ENCODE measurements at regions not wholly inside any gene's neighbourhood (a gene's known extent, or its start where the extent isn't known, plus 50 kb on each side); places are given as distances from the start of the nearest gene placed in this dataset.
"Not testable (repeated sequence)": the region's sequence is repeated elsewhere in the genome, so short reads cannot be mapped to it uniquely, and the experiment has no call there.

GRCh38 chr1:187682112-187682511, 853.4 kb downstream of the PLA2G4A start:
- WGBS (ENCODE audit: insufficient coverage, low lambda C conversion rate) = no CpG with 5 or more reads among the region's 2 CpGs
- Histone ChIP-seq H3K27ac (ENCODE audit: low read length) (no peak overlapping the region), H3K4me1 (ENCODE audit: control insufficient read depth, insufficient read depth, low read length) (no peaks in the 10 kb centered on the region), H3K36me3 (ENCODE audit: control insufficient read depth, insufficient read depth, low read length) (no peaks in the 10 kb centered on the region), H3K9me3 (ENCODE audit: control insufficient read depth, low read depth, low read length) (no peaks in the 10 kb centered on the region), H3K4me3 (ENCODE audit: low read length) (no peak overlapping the region), H3K27me3 (ENCODE audit: control insufficient read depth, insufficient read depth, low read length) (no peaks in the 10 kb centered on the region)
- no peak for DNase-seq

GRCh38 chr1:187685333-187685732, 856.6 kb downstream of the PLA2G4A start:
- Histone ChIP-seq H3K36me3 (ENCODE audit: control insufficient read depth, insufficient read depth, low read length) (no peaks in the 10 kb centered on the region), H3K9me3 (ENCODE audit: control insufficient read depth, low read depth, low read length) (no peaks in the 10 kb centered on the region), H3K27ac (ENCODE audit: low read length) (no peak overlapping the region), H3K4me1 (ENCODE audit: control insufficient read depth, insufficient read depth, low read length) (no peaks in the 10 kb centered on the region), H3K4me3 (ENCODE audit: low read length) (no peak overlapping the region), H3K27me3 (ENCODE audit: control insufficient read depth, insufficient read depth, low read length) (no peaks in the 10 kb centered on the region)
- no peak for DNase-seq

- no peaks in the 10 kb centered on the region for H3K9me3 ChIP-seq (ENCODE audit: control insufficient read depth, low read depth, low read length)
- no peaks in the 10 kb centered on the region for H3K36me3 ChIP-seq (ENCODE audit: control insufficient read depth, insufficient read depth, low read length)
- no peak overlapping the region for H3K27ac ChIP-seq (ENCODE audit: low read length)
- no peak for DNase-seq
- no peak overlapping the region for H3K4me3 ChIP-seq (ENCODE audit: low read length)
- H3K27me3 ChIP-seq (ENCODE audit: control insufficient read depth, insufficient read depth, low read length) = no peaks in the 10 kb centered on the region
- H3K4me1 ChIP-seq (ENCODE audit: control insufficient read depth, insufficient read depth, low read length) = no peaks in the 10 kb centered on the region
These were observed 860.4 kb downstream of the PLA2G4A start for GRCh38 chr1:187689129-187689528.

DNA sequence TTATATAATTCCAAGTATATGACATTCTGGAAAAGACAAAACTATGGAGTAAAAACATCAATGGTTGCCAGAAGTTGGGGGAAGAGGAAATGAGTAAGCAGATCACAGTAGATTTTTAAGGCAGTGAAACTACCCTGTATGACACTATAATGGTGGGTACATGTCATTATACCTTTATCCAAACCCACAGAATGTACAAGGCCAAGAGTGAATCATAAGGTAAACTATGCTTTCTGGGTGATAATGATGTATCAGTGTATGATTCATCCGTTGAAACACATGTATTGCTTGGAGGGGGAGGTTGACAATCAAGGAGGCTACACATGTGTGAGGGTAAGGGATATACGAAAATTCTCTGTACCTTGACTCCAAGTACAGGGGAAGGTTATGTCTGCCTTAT, 862.7 kb downstream of the PLA2G4A start:
- H3K27ac ChIP-seq (ENCODE audit: low read length) = no peak overlapping the region
- no CpG with 5 or more reads among the region's 2 CpGs for WGBS (ENCODE audit: insufficient coverage, low lambda C conversion rate)
- H3K4me1 ChIP-seq (ENCODE audit: control insufficient read depth, insufficient read depth, low read length) = no peaks in the 10 kb centered on the region
- H3K27me3 ChIP-seq (ENCODE audit: control insufficient read depth, insufficient read depth, low read length) = no peaks in the 10 kb centered on the region
- H3K9me3 ChIP-seq (ENCODE audit: control insufficient read depth, low read depth, low read length) = no peaks in the 10 kb centered on the region
- H3K4me3 ChIP-seq (ENCODE audit: low read length) = no peak overlapping the region
- DNase-seq = no peak
- H3K36me3 ChIP-seq (ENCODE audit: control insufficient read depth, insufficient read depth, low read length) = no peaks in the 10 kb centered on the region

DNA sequence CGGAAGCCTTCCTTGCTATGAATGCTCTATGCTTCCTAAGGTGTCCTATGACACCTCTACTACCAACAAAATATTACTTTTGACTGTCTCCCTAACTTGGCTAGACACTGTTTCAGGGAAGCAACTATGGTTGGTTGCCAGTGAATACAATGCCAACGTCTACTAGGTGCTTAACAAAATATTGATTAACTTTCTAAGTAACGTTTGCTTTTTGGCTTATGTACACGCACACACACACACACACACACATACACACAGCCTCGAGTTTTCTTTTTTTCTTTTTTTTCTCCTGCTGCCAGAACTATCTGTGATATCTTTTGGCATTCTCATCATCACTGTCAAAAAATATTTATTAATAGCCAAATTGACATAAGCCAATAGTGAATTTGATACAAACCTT, 864.0 kb downstream of the PLA2G4A start:
- no peaks in the 10 kb centered on the region for H3K4me1 ChIP-seq (ENCODE audit: control insufficient read depth, insufficient read depth, low read length)
- no peaks in the 10 kb centered on the region for H3K27me3 ChIP-seq (ENCODE audit: control insufficient read depth, insufficient read depth, low read length)
- no peak for DNase-seq
- no CpG with 5 or more reads among the region's 5 CpGs for WGBS (ENCODE audit: insufficient coverage, low lambda C conversion rate)
- H3K36me3 ChIP-seq (ENCODE audit: control insufficient read depth, insufficient read depth, low read length) = no peaks in the 10 kb centered on the region
- H3K27ac ChIP-seq (ENCODE audit: low read length) = no peak overlapping the region
- no peak overlapping the region for H3K4me3 ChIP-seq (ENCODE audit: low read length)
- no peaks in the 10 kb centered on the region for H3K9me3 ChIP-seq (ENCODE audit: control insufficient read depth, low read depth, low read length)

DNA sequence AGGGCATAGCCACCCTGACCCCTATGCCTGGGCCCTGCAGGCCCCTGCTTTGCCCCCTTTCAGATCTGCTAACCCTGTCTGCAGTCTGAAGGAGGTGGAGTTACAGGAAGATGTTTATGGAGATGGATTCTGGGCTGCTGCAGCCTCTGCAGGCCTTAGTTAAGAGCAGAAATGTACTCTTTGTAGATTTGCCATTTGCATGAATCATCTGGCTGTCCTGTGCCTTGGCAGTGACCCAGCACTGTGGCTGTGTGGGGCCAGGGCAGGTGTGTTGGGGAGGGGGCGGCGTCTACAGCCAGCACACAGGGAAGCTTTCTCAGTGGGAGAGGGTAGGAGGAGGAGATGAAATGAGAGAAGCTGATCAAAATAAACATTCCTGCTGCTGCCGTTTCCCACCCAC, 867.3 kb downstream of the PLA2G4A start:
- no peaks in the 10 kb centered on the region for H3K36me3 ChIP-seq (ENCODE audit: control insufficient read depth, insufficient read depth, low read length)
- DNase-seq = no peak
- H3K27ac ChIP-seq (ENCODE audit: low read length) = no peak overlapping the region
- no peak overlapping the region for H3K4me3 ChIP-seq (ENCODE audit: low read length)
- no peaks in the 10 kb centered on the region for H3K9me3 ChIP-seq (ENCODE audit: control insufficient read depth, low read depth, low read length)
- no peaks in the 10 kb centered on the region for H3K4me1 ChIP-seq (ENCODE audit: control insufficient read depth, insufficient read depth, low read length)
- no CpG with 5 or more reads among the region's 3 CpGs for WGBS (ENCODE audit: insufficient coverage, low lambda C conversion rate)
- H3K27me3 ChIP-seq (ENCODE audit: control insufficient read depth, insufficient read depth, low read length) = no peaks in the 10 kb centered on the region

- not testable (repeated sequence) for H3K27me3 ChIP-seq (ENCODE audit: control insufficient read depth, insufficient read depth, low read length); H3K9me3 ChIP-seq (ENCODE audit: control insufficient read depth, low read depth, low read length); DNase-seq; H3K27ac ChIP-seq (ENCODE audit: low read length); H3K4me1 ChIP-seq (ENCODE audit: control insufficient read depth, insufficient read depth, low read length); H3K36me3 ChIP-seq (ENCODE audit: control insufficient read depth, insufficient read depth, low read length); H3K4me3 ChIP-seq (ENCODE audit: low read length)
- WGBS (ENCODE audit: insufficient coverage, low lambda C conversion rate) = no CpG with 5 or more reads among the region's 46 CpGs
These were observed 874.7 kb downstream of the PLA2G4A start for GRCh38 chr1:187703138-187704130.

DNA sequence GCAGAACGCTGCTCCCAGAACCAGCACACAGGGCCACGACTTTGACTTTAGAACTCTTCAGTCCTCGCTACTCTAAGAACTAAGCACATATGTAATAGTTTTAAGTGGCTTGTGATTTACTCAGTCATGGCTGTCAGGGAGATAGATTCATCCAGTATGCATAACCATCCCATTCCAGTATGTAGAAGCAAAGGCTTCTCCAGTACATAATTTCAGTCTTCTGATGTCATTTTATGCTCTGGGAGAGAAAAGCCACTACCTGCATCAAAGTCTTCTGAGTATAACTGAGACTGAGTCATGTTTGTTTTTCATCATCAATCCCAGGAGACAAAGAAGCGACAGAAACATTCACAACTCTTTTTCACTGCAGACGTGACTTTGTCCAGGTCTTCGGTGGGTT, 885.7 kb downstream of the PLA2G4A start:
- H3K9me3 ChIP-seq (ENCODE audit: control insufficient read depth, low read depth, low read length) = no peaks in the 10 kb centered on the region
- H3K27me3 ChIP-seq (ENCODE audit: control insufficient read depth, insufficient read depth, low read length) = no peaks in the 10 kb centered on the region
- H3K27ac ChIP-seq (ENCODE audit: low read length) = no peak overlapping the region
- no peak for DNase-seq
- WGBS (ENCODE audit: insufficient coverage, low lambda C conversion rate) = no CpG with 5 or more reads among the region's 6 CpGs
- H3K4me1 ChIP-seq (ENCODE audit: control insufficient read depth, insufficient read depth, low read length) = no peaks in the 10 kb centered on the region
- H3K4me3 ChIP-seq (ENCODE audit: low read length) = no peak overlapping the region
- H3K36me3 ChIP-seq (ENCODE audit: control insufficient read depth, insufficient read depth, low read length) = no peaks in the 10 kb centered on the region

GRCh38 chr1:187715483-187715882, 886.7 kb downstream of the PLA2G4A start:
- Histone ChIP-seq H3K27ac (ENCODE audit: low read length) (no peak overlapping the region), H3K4me3 (ENCODE audit: low read length) (no peak overlapping the region), H3K9me3 (ENCODE audit: control insufficient read depth, low read depth, low read length) (no peaks in the 10 kb centered on the region), H3K27me3 (ENCODE audit: control insufficient read depth, insufficient read depth, low read length) (no peaks in the 10 kb centered on the region), H3K36me3 (ENCODE audit: control insufficient read depth, insufficient read depth, low read length) (no peaks in the 10 kb centered on the region), H3K4me1 (ENCODE audit: control insufficient read depth, insufficient read depth, low read length) (no peaks in the 10 kb centered on the region)
- no peak for DNase-seq

GRCh38 chr1:187716160-187716559, 887.4 kb downstream of the PLA2G4A start:
- 50% methylated on average over 1 of the region's 1 CpG for WGBS (ENCODE audit: insufficient coverage, low lambda C conversion rate)
- Histone ChIP-seq H3K4me3 (ENCODE audit: low read length) (no peak overlapping the region), H3K27me3 (ENCODE audit: control insufficient read depth, insufficient read depth, low read length) (no peaks in the 10 kb centered on the region)

GRCh38 chr1:187718527-187718926, 889.8 kb downstream of the PLA2G4A start:
- Histone ChIP-seq H3K36me3 (ENCODE audit: control insufficient read depth, insufficient read depth, low read length) (no peaks in the 10 kb centered on the region), H3K4me1 (ENCODE audit: control insufficient read depth, insufficient read depth, low read length) (no peaks in the 10 kb centered on the region), H3K4me3 (ENCODE audit: low read length) (no peak overlapping the region), H3K9me3 (ENCODE audit: control insufficient read depth, low read depth, low read length) (no peaks in the 10 kb centered on the region), H3K27me3 (ENCODE audit: control insufficient read depth, insufficient read depth, low read length) (no peaks in the 10 kb centered on the region), H3K27ac (ENCODE audit: low read length) (no peak overlapping the region)
- no CpG with 5 or more reads among the region's 3 CpGs for WGBS (ENCODE audit: insufficient coverage, low lambda C conversion rate)
- DNase-seq = no peak

More at GRCh38 chr1:187716160-187716559, 887.4 kb downstream of the PLA2G4A start:
- Histone ChIP-seq H3K9me3 (ENCODE audit: control insufficient read depth, low read depth, low read length) (no peaks in the 10 kb centered on the region), H3K4me1 (ENCODE audit: control insufficient read depth, insufficient read depth, low read length) (no peaks in the 10 kb centered on the region), H3K27ac (ENCODE audit: low read length) (no peak overlapping the region), H3K36me3 (ENCODE audit: control insufficient read depth, insufficient read depth, low read length) (no peaks in the 10 kb centered on the region)
- DNase-seq = no peak
